Suprapubic skin (tissue), 4 donors: ENCODE measurements at regions not wholly inside any gene's neighbourhood (a gene's known extent, or its start where the extent isn't known, plus 50 kb on each side); places are given as distances from the start of the nearest gene placed in this dataset.

Source experiments
- CTCF ChIP-seq, 2 donors: fragments of 200-600 bp in 1 of 2; fragments of 450-650 bp in 1 of 2; sonication (generic) in 1 of 2; IDR thresholded peaks; one replicate each; pipeline ENCODE4 v1.5.1; 2016 to 2019; ENCODE audit warnings: antibody characterized with exemption in 2 of 2, mild to moderate bottlenecking in 1 of 2, moderate library complexity in 1 of 2
- POLR2A ChIP-seq, 2 donors: fragments of 450-650 bp; IDR thresholded peaks; one replicate each; pipeline ENCODE4 v1.6.1; 2017; ENCODE audit warnings: antibody characterized with exemption in 2 of 2, mild to moderate bottlenecking in 2 of 2, moderate library complexity in 2 of 2
- POLR2AphosphoS5 ChIP-seq, 3 donors: sonication (generic); formaldehyde crosslinking; IDR thresholded peaks; one replicate each; pipeline ENCODE4 v1.6.1; 2017; ENCODE audit warnings: antibody characterized with exemption in 3 of 3

GRCh38 chr1:215007880-215008279, 74.7 kb upstream of the KCNK2 start:
- TF ChIP-seq CTCF (IDR thresholded peaks at IDR 0.05) (no peak), POLR2A (IDR thresholded peaks at IDR 0.05) (no peak), POLR2AphosphoS5 (IDR thresholded peaks at IDR 0.05) (no peak)
